GM12891 (cell line): ENCODE measurements at regions not wholly inside any gene's neighbourhood (a gene's known extent, or its start where the extent isn't known, plus 50 kb on each side); places are given as distances from the start of the nearest gene placed in this dataset.

ENCODE experiments used
- PAX5 ChIP-seq: IDR thresholded peaks from 2 replicates; pipeline ENCODE4 v1.6.1; 2011; ENCODE audit warnings: low read length, moderate library complexity, mild to moderate bottlenecking; ENCODE audit not compliant: insufficient read depth, severe bottlenecking
- POLR2A ChIP-seq: IDR thresholded peaks from 2 replicates; pipeline ENCODE4 v1.6.1; 2011; ENCODE audit warnings: low read depth, low read length, control low read depth
- POLR2AphosphoS5 ChIP-seq: IDR thresholded peaks from 2 replicates; pipeline ENCODE4 v1.6.1; 2011; ENCODE audit warnings: low read depth, low read length, control low read depth
- SPI1 ChIP-seq: IDR thresholded peaks from 2 replicates; pipeline ENCODE4 v1.6.1; 2011; ENCODE audit warnings: low read depth, low read length, control low read depth
- TAF1 ChIP-seq: IDR thresholded peaks from 2 replicates; pipeline ENCODE4 v1.6.1; 2011; ENCODE audit warnings: low read depth, low read length, control low read depth

DNA sequence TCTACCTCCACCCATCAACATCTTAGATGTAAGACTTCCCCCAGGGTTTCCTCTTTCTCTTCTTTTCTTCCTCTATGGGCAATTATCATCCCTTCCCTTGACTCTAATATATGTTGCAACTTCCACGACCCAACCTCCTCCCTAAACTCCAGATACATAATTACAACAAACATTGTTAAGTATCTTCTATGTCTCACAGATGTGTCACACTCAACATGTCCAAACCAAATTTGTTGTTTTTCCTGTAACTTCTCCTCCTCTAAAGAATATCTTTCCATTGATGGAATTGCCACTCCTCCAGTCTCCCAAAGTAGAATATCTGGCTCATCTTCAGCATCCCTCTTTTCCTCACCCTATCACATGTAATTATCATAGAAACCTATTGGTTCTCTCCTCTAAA is 314.2 kb downstream of the RWDD3 start:
- no peak for TF ChIP-seq POLR2A
- TF ChIP-seq TAF1, result no peak
- no peak for TF ChIP-seq POLR2AphosphoS5
- TF ChIP-seq PAX5, result no peak
- TF ChIP-seq SPI1, result no peak
